ENCODE measurements at regions not wholly inside any gene's neighbourhood (a gene's known extent, or its start where the extent isn't known, plus 50 kb on each side); places are given as distances from the start of the nearest gene placed in this dataset.

DNA sequence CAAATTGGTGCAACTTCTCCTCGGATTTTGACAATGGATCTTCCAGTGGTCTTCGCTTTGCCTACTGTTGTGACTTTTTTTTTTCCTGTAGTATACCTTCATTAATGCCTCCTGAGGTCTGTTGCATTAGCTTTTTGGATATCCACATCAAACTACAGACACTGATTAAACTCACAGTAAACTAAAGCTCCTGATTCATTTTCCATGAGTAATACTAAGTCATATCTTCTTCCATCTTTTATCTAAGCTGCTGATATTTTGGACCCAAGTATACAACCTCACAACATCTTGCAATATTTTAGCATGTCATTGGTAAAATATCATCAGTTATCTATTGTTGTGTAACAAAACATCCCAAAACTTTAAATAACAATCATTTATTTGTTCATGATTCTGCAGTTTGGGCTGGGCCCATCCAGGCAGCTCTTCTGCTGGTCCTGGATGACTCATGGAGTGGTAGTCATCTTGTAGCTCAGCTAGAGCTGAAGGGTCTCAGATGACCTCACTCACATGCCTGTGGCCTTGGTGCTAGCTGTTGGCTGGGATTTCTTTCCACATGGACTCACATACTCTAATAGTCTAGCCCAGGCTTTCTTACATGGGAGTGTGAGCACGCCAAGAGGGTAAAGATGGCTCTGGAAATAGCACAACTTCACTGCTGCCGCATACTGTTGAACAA, 78.3 kb upstream of the SRSF6 start:
- DNase-seq (no peak), ATAC-seq (ENCODE audit: low FRiP score) (no peak)
- Histone ChIP-seq H3K4me1 (ENCODE audit: control insufficient read depth in 1 of 2, insufficient read depth in 2 of 2, low read length in 2 of 2) (no peaks in the 10 kb centered on the region), H3K36me3 (ENCODE audit: control insufficient read depth in 1 of 2, insufficient read depth in 2 of 2, low read length in 1 of 2) (no peaks in the 10 kb centered on the region), H3K4me3 (ENCODE audit: low read length in 2 of 2) (no peak overlapping the region), H3K27me3 (ENCODE audit: control insufficient read depth in 1 of 2, insufficient read depth in 2 of 2, low read length in 1 of 2) (no peaks in the 10 kb centered on the region), H3K27ac (ENCODE audit: low read depth in 1 of 2, low read length in 2 of 2) (no peak overlapping the region), H3K9me3 (ENCODE audit: control insufficient read depth, low read length) (no peaks in the 10 kb centered on the region)
- 80 to 82% methylated on average over 4 of the region's 4 CpGs for WGBS, 2 donors
- intact Hi-C loops (cut with DNase I), result no loop called here

- H3K27me3 ChIP-seq (ENCODE audit: control insufficient read depth in 1 of 2, insufficient read depth in 2 of 2, low read length in 1 of 2), result no peaks in the 10 kb centered on the region
These were observed 80.9 kb upstream of the SRSF6 start for GRCh38 chr20:43376831-43377230.

GRCh38 chr20:43375591-43375990, 82.1 kb upstream of the SRSF6 start:
- Histone ChIP-seq H3K36me3 (ENCODE audit: control insufficient read depth in 1 of 2, insufficient read depth in 2 of 2, low read length in 1 of 2) (no peaks in the 10 kb centered on the region), H3K9me3 (ENCODE audit: control insufficient read depth, low read length) (no peaks in the 10 kb centered on the region), H3K27me3 (ENCODE audit: control insufficient read depth in 1 of 2, insufficient read depth in 2 of 2, low read length in 1 of 2) (no peaks in the 10 kb centered on the region), H3K4me1 (ENCODE audit: control insufficient read depth in 1 of 2, insufficient read depth in 2 of 2, low read length in 2 of 2) (no peaks in the 10 kb centered on the region), H3K27ac (ENCODE audit: low read depth in 1 of 2, low read length in 2 of 2) (no peak overlapping the region), H3K4me3 (ENCODE audit: low read length in 2 of 2) (no peak overlapping the region)
- WGBS, 2 donors, result 45 to 60% methylated on average over 1 of the region's 1 CpG
- no peak for DNase-seq
- intact Hi-C loops (cut with DNase I), result no loop called here
- ATAC-seq (ENCODE audit: low FRiP score), result no peak

More at GRCh38 chr20:43376831-43377230, 80.9 kb upstream of the SRSF6 start:
- 24 to 33% methylated on average over 2 of the region's 2 CpGs for WGBS, 2 donors
- no peak for ATAC-seq (ENCODE audit: low FRiP score)
- intact Hi-C loops (cut with DNase I), result no loop called here
- Histone ChIP-seq H3K4me3 (ENCODE audit: low read length in 2 of 2) (no peak overlapping the region), H3K36me3 (ENCODE audit: control insufficient read depth in 1 of 2, insufficient read depth in 2 of 2, low read length in 1 of 2) (no peaks in the 10 kb centered on the region), H3K27ac (ENCODE audit: low read depth in 1 of 2, low read length in 2 of 2) (no peak overlapping the region), H3K4me1 (ENCODE audit: control insufficient read depth in 1 of 2, insufficient read depth in 2 of 2, low read length in 2 of 2) (no peaks in the 10 kb centered on the region), H3K9me3 (ENCODE audit: control insufficient read depth, low read length) (no peaks in the 10 kb centered on the region)
- no peak for DNase-seq

DNA sequence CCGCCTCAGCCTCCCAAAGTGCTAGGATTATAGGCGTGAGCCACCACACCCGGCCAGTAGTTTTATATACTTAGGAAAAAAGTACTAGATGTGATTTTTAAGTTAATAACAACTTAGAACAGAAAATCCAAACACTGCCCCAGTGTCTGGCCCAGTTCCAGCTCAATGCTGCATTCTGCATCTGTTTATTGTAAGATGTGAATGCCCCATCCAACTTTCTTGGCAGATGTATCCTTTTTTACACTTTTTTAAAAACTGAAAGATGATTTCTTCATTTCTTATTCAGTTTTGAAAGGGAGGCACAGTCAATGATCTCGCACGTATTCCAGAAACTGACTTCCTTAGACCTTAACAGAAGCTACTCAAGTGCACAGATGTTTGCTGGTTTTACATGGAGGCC, 85.6 kb upstream of the SRSF6 start:
- WGBS, 2 donors, result 62 to 69% methylated on average over 5 of the region's 5 CpGs
- Histone ChIP-seq H3K9me3 (ENCODE audit: control insufficient read depth, low read length) (no peaks in the 10 kb centered on the region), H3K36me3 (ENCODE audit: control insufficient read depth in 1 of 2, insufficient read depth in 2 of 2, low read length in 1 of 2) (no peaks in the 10 kb centered on the region), H3K4me1 (ENCODE audit: control insufficient read depth in 1 of 2, insufficient read depth in 2 of 2, low read length in 2 of 2) (no peaks in the 10 kb centered on the region), H3K27ac (ENCODE audit: low read depth in 1 of 2, low read length in 2 of 2) (no peak overlapping the region), H3K27me3 (ENCODE audit: control insufficient read depth in 1 of 2, insufficient read depth in 2 of 2, low read length in 1 of 2) (no peaks in the 10 kb centered on the region), H3K4me3 (ENCODE audit: low read length in 2 of 2) (no peak overlapping the region)
- ATAC-seq (ENCODE audit: low FRiP score) (no peak), DNase-seq (no peak)
- intact Hi-C loops (cut with DNase I), result no loop called here

DNA sequence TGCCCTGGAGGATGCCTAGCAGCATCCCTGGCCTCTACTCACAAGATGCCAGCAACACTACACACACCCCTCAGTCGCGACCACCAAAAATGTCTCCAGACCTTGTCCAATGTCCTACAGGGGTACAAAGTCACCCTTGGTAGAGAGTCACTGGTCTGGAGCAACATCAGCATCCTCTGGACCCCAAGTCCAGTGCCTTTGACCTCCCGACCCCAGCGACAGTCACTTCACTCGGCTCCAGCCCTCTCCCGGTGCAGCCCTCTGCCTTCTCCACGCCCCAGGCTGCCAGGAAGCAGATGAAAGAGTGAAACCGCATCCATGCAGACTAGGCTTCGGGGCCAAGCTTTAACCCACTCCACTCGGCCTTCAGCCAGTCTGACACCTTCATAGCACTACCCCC, 92.0 kb upstream of the SRSF6 start:
- intact Hi-C loops (cut with DNase I), result no loop called here
- H3K4me1 ChIP-seq (ENCODE audit: control insufficient read depth in 1 of 2, insufficient read depth in 2 of 2, low read length in 2 of 2), result no peaks in the 10 kb centered on the region
- no peak overlapping the region for H3K4me3 ChIP-seq (ENCODE audit: low read length in 2 of 2)
- no peaks in the 10 kb centered on the region for H3K27me3 ChIP-seq (ENCODE audit: control insufficient read depth in 1 of 2, insufficient read depth in 2 of 2, low read length in 1 of 2)
- no peaks in the 10 kb centered on the region for H3K36me3 ChIP-seq (ENCODE audit: control insufficient read depth in 1 of 2, insufficient read depth in 2 of 2, low read length in 1 of 2)
- 33 to 36% methylated on average over 10 of the region's 10 CpGs for WGBS, 2 donors
- DNase-seq (no peak), ATAC-seq (ENCODE audit: low FRiP score) (no peak)
- no peaks in the 10 kb centered on the region for H3K9me3 ChIP-seq (ENCODE audit: control insufficient read depth, low read length)
- no peak overlapping the region for H3K27ac ChIP-seq (ENCODE audit: low read depth in 1 of 2, low read length in 2 of 2)

GRCh38 chr20:43364001-43364400, 93.7 kb upstream of the SRSF6 start:
- H3K4me1 ChIP-seq (ENCODE audit: control insufficient read depth in 1 of 2, insufficient read depth in 2 of 2, low read length in 2 of 2), result no peaks in the 10 kb centered on the region
- H3K4me3 ChIP-seq (ENCODE audit: low read length in 2 of 2), result no peak overlapping the region
- intact Hi-C loops (cut with DNase I), result no loop called here
- no peaks in the 10 kb centered on the region for H3K36me3 ChIP-seq (ENCODE audit: control insufficient read depth in 1 of 2, insufficient read depth in 2 of 2, low read length in 1 of 2)
- no peaks in the 10 kb centered on the region for H3K27me3 ChIP-seq (ENCODE audit: control insufficient read depth in 1 of 2, insufficient read depth in 2 of 2, low read length in 1 of 2)
- ATAC-seq (ENCODE audit: low FRiP score) (no peak), DNase-seq (no peak)
- no peak overlapping the region for H3K27ac ChIP-seq (ENCODE audit: low read depth in 1 of 2, low read length in 2 of 2)
- 81 to 84% methylated on average over 8 of the region's 8 CpGs for WGBS, 2 donors
- H3K9me3 ChIP-seq (ENCODE audit: control insufficient read depth, low read length), result no peaks in the 10 kb centered on the region

DNA sequence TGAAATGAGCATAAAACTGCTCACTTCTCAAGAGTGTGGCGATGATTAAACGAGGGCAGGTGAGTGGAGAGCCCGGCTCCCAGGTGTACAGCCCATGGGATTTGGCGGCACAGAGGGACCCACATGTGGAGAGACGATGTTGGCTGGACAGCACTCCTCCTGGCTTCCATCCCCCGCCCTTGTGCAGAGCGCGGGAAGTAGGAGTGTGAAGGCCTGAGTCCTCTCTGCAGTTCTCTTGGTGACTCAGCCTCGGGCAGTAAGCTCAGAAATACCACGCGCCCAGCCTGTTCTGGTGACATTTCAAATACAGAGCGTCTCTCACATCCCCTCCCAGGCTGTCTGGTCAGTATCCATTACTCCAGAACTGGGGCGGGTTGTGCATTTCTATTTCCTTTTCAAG, 94.2 kb upstream of the SRSF6 start:
- H3K9me3 ChIP-seq (ENCODE audit: control insufficient read depth, low read length), result no peaks in the 10 kb centered on the region
- WGBS, 2 donors, result 74 to 76% methylated on average over 13 of the region's 13 CpGs
- DNase-seq (no peak), ATAC-seq (ENCODE audit: low FRiP score) (no peak)
- no peaks in the 10 kb centered on the region for H3K4me1 ChIP-seq (ENCODE audit: control insufficient read depth in 1 of 2, insufficient read depth in 2 of 2, low read length in 2 of 2)
- intact Hi-C loops (cut with DNase I), result no loop called here
- no peaks in the 10 kb centered on the region for H3K27me3 ChIP-seq (ENCODE audit: control insufficient read depth in 1 of 2, insufficient read depth in 2 of 2, low read length in 1 of 2)
- H3K36me3 ChIP-seq (ENCODE audit: control insufficient read depth in 1 of 2, insufficient read depth in 2 of 2, low read length in 1 of 2), result no peaks in the 10 kb centered on the region
- H3K27ac ChIP-seq (ENCODE audit: low read depth in 1 of 2, low read length in 2 of 2), result no peak overlapping the region
- H3K4me3 ChIP-seq (ENCODE audit: low read length in 2 of 2), result no peak overlapping the region

GRCh38 chr20:43361526-43361925, 96.2 kb upstream of the SRSF6 start:
- H3K27ac ChIP-seq (ENCODE audit: low read depth in 1 of 2, low read length in 2 of 2), result no peak overlapping the region
- no peaks in the 10 kb centered on the region for H3K4me1 ChIP-seq (ENCODE audit: control insufficient read depth in 1 of 2, insufficient read depth in 2 of 2, low read length in 2 of 2)
- no peak for DNase-seq
- H3K27me3 ChIP-seq (ENCODE audit: control insufficient read depth in 1 of 2, insufficient read depth in 2 of 2, low read length in 1 of 2), result no peaks in the 10 kb centered on the region
- WGBS, 2 donors, result 80 to 83% methylated on average over 4 of the region's 4 CpGs
- intact Hi-C loops (cut with DNase I), result no loop called here
- H3K4me3 ChIP-seq (ENCODE audit: low read length in 2 of 2), result no peak overlapping the region
- H3K9me3 ChIP-seq (ENCODE audit: control insufficient read depth, low read length), result no peaks in the 10 kb centered on the region
- no peaks in the 10 kb centered on the region for H3K36me3 ChIP-seq (ENCODE audit: control insufficient read depth in 1 of 2, insufficient read depth in 2 of 2, low read length in 1 of 2)
- ATAC-seq (ENCODE audit: low FRiP score), result no peak

- 82 to 87% methylated on average over 8 of the region's 8 CpGs for WGBS, 2 donors
- Histone ChIP-seq H3K9me3 (ENCODE audit: control insufficient read depth, low read length) (no peaks in the 10 kb centered on the region), H3K4me3 (ENCODE audit: low read length in 2 of 2) (no peak overlapping the region), H3K27ac (ENCODE audit: low read depth in 1 of 2, low read length in 2 of 2) (no peak overlapping the region), H3K4me1 (ENCODE audit: control insufficient read depth in 1 of 2, insufficient read depth in 2 of 2, low read length in 2 of 2) (no peaks in the 10 kb centered on the region), H3K36me3 (ENCODE audit: control insufficient read depth in 1 of 2, insufficient read depth in 2 of 2, low read length in 1 of 2) (no peaks in the 10 kb centered on the region), H3K27me3 (ENCODE audit: control insufficient read depth in 1 of 2, insufficient read depth in 2 of 2, low read length in 1 of 2) (no peaks in the 10 kb centered on the region)
- DNase-seq (no peak), ATAC-seq (ENCODE audit: low FRiP score) (no peak)
- intact Hi-C loops (cut with DNase I), result no loop called here
These were observed 97.7 kb upstream of the SRSF6 start for GRCh38 chr20:43360016-43360415.

All from aorta (tissue), 5 donors.